Activated B cell treated with CpG ODN at 0.5 μM for 24 hours (primary cell): ENCODE measurements at regions not wholly inside any gene's neighbourhood (a gene's known extent, or its start where the extent isn't known, plus 50 kb on each side); places are given as distances from the start of the nearest gene placed in this dataset.

Experiments
- ATAC-seq: fragments of 200-7000 bp; cut with Tn5 transposase; one replicate; pipeline ENCODE4 v1.10.0; 2021; ENCODE audit warnings: low read depth, mild to moderate bottlenecking, moderate library complexity
- CTCF ChIA-PET: fragments of 350-600 bp; sonication (Branson Sonifier 250); formaldehyde crosslinking; loops from one replicate; lab custom pipeline; 2021; ENCODE audit warnings: antibody characterized with exemption; lab: Charles Lee
- POLR2A ChIA-PET: fragments of 350-600 bp; sonication (Branson Sonifier 250); formaldehyde crosslinking; loops from one replicate; lab custom pipeline; 2021; ENCODE audit warnings: antibody characterized with exemption; lab: Charles Lee
- DNase-seq: peaks from one replicate; pipeline ENCODE4 v3.0.0; 2022
- H3K27ac Mint-ChIP-seq: one replicate; pipeline ENCODE4 v1.8.0; 2020; ENCODE audit warnings: mixed read lengths
- H3K27me3 Mint-ChIP-seq: one replicate; pipeline ENCODE4 v1.8.0; 2021; ENCODE audit warnings: mixed read lengths
- H3K36me3 Mint-ChIP-seq: one replicate; pipeline ENCODE4 v1.8.0; 2021; ENCODE audit warnings: low read depth, mixed read lengths
- H3K4me1 Mint-ChIP-seq: one replicate; pipeline ENCODE4 v1.8.0; 2021; ENCODE audit warnings: mixed read lengths
- H3K4me3 Mint-ChIP-seq: one replicate; pipeline ENCODE4 v1.8.0; 2020; ENCODE audit warnings: mild to moderate bottlenecking, mixed read lengths
- H3K9me3 Mint-ChIP-seq: one replicate; pipeline ENCODE4 v1.8.0; 2020; ENCODE audit warnings: mixed read lengths
- intact Hi-C: fragments of 100-400 bp; cut with micrococcal nuclease; formaldehyde crosslinking; loops from one replicate; pipeline ENCODE4 v1.15.1; 2024
- TF ChIP-seq, protein P1 (sequence below): fragments of 200-600 bp; IDR thresholded peaks from one replicate; pipeline ENCODE4 v1.8.0; 2022; ENCODE audit warnings: antibody characterized with exemption, mild to moderate bottlenecking

DNA sequence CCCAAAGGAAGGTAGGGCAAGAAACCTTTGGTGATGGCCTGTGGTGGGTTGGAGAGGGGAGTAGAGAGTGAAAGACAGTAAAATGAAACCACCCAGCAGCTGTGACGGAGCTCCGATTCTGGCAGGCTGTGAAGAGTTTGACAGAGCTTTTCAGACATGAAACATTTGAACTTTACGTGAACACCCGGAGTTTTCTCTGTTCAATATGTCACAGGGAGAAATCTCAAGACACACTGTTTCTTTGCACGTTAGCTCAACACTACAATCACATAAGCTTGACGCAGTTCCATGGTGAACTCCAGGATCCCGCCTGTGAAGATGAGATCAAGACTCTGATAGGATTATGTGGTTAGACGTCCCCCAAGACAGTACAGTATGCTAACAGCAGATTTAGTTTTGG, 79.6 kb upstream of the CDH11 start:
- CTCF ChIA-PET, result no interaction called here
- TF ChIP-seq, protein P1, sequence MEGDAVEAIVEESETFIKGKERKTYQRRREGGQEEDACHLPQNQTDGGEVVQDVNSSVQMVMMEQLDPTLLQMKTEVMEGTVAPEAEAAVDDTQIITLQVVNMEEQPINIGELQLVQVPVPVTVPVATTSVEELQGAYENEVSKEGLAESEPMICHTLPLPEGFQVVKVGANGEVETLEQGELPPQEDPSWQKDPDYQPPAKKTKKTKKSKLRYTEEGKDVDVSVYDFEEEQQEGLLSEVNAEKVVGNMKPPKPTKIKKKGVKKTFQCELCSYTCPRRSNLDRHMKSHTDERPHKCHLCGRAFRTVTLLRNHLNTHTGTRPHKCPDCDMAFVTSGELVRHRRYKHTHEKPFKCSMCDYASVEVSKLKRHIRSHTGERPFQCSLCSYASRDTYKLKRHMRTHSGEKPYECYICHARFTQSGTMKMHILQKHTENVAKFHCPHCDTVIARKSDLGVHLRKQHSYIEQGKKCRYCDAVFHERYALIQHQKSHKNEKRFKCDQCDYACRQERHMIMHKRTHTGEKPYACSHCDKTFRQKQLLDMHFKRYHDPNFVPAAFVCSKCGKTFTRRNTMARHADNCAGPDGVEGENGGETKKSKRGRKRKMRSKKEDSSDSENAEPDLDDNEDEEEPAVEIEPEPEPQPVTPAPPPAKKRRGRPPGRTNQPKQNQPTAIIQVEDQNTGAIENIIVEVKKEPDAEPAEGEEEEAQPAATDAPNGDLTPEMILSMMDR, result no peak
- intact Hi-C loops, result no loop called here

DNA sequence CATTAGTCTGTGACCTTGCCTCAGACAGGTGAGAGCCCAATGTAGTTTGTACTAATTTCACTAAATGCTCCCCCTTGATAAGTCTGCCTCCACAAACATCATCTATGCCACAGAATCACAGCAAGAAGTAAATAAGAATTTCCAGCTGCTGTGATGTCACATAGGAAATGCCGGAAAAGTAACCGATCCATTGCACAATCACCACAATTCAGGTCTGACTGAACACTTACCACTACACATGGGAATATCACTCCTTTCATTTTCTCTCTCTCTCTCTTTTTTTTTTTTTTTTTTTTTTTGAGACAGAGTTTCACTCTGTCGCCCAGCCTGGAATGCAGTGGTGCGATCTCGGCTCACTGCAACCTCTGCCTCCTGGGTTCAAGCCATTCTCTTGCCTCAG, 79.0 kb upstream of the CDH11 start:
- Mint-ChIP-seq H3K4me3 (no peak overlapping the region), H3K4me1 (no peaks in the 10 kb centered on the region), H3K9me3 (no peaks in the 10 kb centered on the region), H3K27me3 (no peaks in the 10 kb centered on the region), H3K27ac (no peak overlapping the region), H3K36me3 (no peaks in the 10 kb centered on the region)
- ATAC-seq (no peak), DNase-seq (no peak)
- ChIA-PET POLR2A (no interaction called here), CTCF (no interaction called here)
- intact Hi-C loops, result no loop called here
- TF ChIP-seq, protein P1, result no peak

More for the DNA sequence above, 79.6 kb upstream of the CDH11 start:
- no peaks in the 10 kb centered on the region for H3K9me3 Mint-ChIP-seq
- POLR2A ChIA-PET, result no interaction called here
- H3K36me3 Mint-ChIP-seq, result no peaks in the 10 kb centered on the region
- no peak for ATAC-seq
- no peaks in the 10 kb centered on the region for H3K27me3 Mint-ChIP-seq
- H3K4me1 Mint-ChIP-seq, result no peaks in the 10 kb centered on the region
- H3K27ac Mint-ChIP-seq, result no peak overlapping the region
- no peak for DNase-seq
- no peak overlapping the region for H3K4me3 Mint-ChIP-seq

DNA sequence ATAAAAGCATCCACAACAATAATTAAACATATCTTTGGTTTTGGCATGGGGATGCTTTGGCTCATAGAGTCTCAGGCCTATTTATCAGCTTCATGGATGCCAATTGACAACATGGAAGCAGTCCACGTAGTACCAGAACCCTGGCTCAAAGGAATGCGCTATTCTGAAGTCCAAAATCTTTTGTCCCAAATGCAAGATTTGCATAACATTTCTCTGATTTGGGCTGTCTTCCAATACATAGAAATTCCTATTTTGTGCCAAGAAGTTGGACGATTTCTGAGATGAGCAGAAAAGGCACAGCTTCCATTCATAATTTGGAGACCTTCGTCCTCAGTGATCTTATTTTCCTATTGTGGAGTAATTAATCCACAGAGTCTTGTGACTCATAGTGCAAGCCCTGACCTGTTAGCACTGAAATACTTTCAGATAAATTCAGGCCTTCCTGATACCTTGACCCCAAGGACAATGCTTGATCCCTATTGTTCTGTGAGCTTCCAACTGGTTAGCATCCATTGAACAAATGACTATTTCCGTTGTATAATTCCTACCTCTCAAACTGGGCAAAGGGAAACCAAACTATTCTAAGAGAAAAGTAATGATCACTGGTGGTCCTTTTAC, 78.4 kb upstream of the CDH11 start:
- Mint-ChIP-seq H3K9me3 (no peaks in the 10 kb centered on the region), H3K27me3 (no peaks in the 10 kb centered on the region), H3K4me3 (no peak overlapping the region), H3K4me1 (no peaks in the 10 kb centered on the region), H3K27ac (no peak overlapping the region), H3K36me3 (no peaks in the 10 kb centered on the region)
- DNase-seq (no peak), ATAC-seq (no peak)
- TF ChIP-seq, protein P1, result no peak
- ChIA-PET CTCF (no interaction called here), POLR2A (no interaction called here)
- intact Hi-C loops, result no loop called here

DNA sequence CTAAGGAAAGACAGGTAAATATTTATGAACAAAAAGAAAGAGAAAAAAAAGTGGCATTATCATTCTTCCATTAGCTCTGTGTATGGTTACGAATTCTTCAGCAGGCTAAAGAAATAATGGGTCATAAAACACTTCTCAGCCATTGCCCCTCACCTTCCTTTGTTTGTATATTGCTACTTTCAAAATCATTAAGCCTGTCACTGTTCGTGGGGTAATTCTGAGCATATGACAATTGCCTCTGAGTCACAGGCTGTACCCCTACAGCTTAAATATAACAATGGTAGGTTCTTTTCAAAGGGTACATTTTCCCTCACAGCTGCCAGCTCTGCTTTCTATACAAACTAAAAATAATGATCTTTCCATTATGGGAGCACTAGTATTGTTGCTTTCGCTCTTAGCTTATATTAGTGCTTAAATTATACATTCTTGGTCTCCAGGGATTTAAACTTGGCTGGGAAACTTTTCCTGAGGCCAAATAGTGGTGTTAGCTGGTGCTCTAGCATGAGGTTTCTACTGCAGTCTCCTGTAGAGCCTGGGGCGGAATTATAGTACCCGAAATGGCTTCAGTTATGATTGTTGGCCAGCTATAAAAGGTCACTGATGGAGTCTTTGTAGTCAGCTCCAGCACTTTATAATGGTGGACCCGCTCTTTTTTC, 74.7 kb upstream of the CDH11 start:
- Mint-ChIP-seq H3K27ac (no peak overlapping the region), H3K4me1 (no peaks in the 10 kb centered on the region), H3K27me3 (no peaks in the 10 kb centered on the region), H3K4me3 (no peak overlapping the region), H3K9me3 (peaks cover 4% of the 10 kb centered on the region), H3K36me3 (no peaks in the 10 kb centered on the region)
- ChIA-PET CTCF (no interaction called here), POLR2A (no interaction called here)
- no peak for DNase-seq
- TF ChIP-seq, protein P1, result no peak
- intact Hi-C loops, result no loop called here
- ATAC-seq, result no peak

- DNase-seq (no peak), ATAC-seq (no peak)
- TF ChIP-seq, protein P1, result no peak
- no peaks in the 10 kb centered on the region for H3K36me3 Mint-ChIP-seq
- H3K9me3 Mint-ChIP-seq, result peaks cover 4% of the 10 kb centered on the region
- ChIA-PET CTCF (no interaction called here), POLR2A (no interaction called here)
- H3K27ac Mint-ChIP-seq, result no peak overlapping the region
- H3K4me3 Mint-ChIP-seq, result no peak overlapping the region
- intact Hi-C loops, result no loop called here
- H3K27me3 Mint-ChIP-seq, result no peaks in the 10 kb centered on the region
- H3K4me1 Mint-ChIP-seq, result no peaks in the 10 kb centered on the region
Measured at GRCh38 chr16:65195998-65196397, 74.1 kb upstream of the CDH11 start.
